ENCODE measurements at regions not wholly inside any gene's neighbourhood (a gene's known extent, or its start where the extent isn't known, plus 50 kb on each side); places are given as distances from the start of the nearest gene placed in this dataset.

DNA sequence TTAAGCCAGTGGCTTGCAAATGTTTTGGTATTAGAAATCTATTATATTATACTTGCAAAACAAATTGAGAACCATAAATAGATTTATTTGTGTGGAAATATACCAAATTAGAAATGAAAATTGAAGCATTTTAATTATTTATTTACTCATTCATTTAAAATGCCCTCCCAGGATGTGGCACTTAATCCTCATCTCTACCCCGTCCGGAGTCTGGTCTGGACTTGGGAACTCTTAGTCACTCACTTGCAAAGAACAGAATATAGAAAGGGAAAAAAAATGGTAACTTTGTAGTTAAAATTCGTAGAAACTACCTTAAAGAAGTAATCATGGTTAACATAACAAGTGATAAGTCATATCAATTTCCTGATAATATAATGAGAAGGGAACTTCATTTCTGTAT, 775.9 kb upstream of the INTU start:
- H3K36me3 Mint-ChIP-seq (ENCODE audit: low read depth) = no peaks in the 10 kb centered on the region
- H3K4me1 Mint-ChIP-seq = no peaks in the 10 kb centered on the region
- H3K27me3 Mint-ChIP-seq (ENCODE audit: low read depth) = no peaks in the 10 kb centered on the region
- H3K4me3 Mint-ChIP-seq = no peak overlapping the region
- peaks cover 6% of the 10 kb centered on the region for H3K9me3 Mint-ChIP-seq
- H3K27ac Mint-ChIP-seq = no peak overlapping the region
- TF ChIP-seq, protein P1, sequence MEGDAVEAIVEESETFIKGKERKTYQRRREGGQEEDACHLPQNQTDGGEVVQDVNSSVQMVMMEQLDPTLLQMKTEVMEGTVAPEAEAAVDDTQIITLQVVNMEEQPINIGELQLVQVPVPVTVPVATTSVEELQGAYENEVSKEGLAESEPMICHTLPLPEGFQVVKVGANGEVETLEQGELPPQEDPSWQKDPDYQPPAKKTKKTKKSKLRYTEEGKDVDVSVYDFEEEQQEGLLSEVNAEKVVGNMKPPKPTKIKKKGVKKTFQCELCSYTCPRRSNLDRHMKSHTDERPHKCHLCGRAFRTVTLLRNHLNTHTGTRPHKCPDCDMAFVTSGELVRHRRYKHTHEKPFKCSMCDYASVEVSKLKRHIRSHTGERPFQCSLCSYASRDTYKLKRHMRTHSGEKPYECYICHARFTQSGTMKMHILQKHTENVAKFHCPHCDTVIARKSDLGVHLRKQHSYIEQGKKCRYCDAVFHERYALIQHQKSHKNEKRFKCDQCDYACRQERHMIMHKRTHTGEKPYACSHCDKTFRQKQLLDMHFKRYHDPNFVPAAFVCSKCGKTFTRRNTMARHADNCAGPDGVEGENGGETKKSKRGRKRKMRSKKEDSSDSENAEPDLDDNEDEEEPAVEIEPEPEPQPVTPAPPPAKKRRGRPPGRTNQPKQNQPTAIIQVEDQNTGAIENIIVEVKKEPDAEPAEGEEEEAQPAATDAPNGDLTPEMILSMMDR (IDR thresholded peaks at IDR 0.05; ENCODE audit: unreplicated experiment in 3 of 3) = no peak

DNA sequence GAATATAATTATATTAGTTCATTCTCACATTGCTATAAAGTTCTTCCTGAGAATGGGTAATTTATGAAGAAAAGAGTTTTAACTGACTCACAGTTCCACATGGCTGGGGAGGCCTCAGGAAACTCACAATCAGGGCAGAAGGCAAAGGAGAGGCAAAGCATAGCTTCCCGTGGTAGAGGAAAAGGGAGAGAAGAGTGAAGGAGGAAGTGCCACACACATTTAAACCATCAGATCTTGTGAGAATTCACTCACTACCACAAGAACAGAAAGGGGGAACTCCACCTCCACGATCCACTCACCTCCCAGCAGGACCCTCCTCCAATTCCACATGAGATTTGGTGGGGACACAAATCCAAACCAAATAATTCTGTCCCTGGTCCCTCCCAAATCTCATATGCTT, 773.4 kb upstream of the INTU start:
- H3K4me3 Mint-ChIP-seq = no peak overlapping the region
- H3K36me3 Mint-ChIP-seq (ENCODE audit: low read depth) = no peaks in the 10 kb centered on the region
- no peak overlapping the region for H3K27ac Mint-ChIP-seq
- H3K9me3 Mint-ChIP-seq = peaks cover 6% of the 10 kb centered on the region
- TF ChIP-seq, protein P1 (IDR thresholded peaks at IDR 0.05; ENCODE audit: unreplicated experiment in 3 of 3) = no peak
- no peaks in the 10 kb centered on the region for H3K4me1 Mint-ChIP-seq
- no peaks in the 10 kb centered on the region for H3K27me3 Mint-ChIP-seq (ENCODE audit: low read depth)

DNA sequence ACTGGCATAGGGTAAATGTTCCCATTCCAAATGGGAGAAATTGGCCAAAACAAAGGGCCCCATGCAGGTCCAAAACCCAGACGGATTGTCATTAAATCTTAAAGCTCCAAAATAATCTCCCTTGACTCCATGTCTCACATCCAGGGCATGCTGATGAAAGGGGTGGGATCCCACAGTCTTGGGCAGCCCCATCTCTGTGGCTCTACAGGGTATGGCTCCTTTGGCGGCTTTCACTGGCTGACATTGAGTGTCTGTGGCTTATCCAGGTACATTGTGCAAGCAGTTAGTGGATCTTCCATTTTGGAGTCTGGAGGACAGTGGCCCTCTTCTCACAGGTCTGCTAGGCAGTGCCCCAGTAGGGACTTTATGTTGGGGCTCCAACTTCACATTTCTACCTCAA, 772.9 kb upstream of the INTU start:
- no peaks in the 10 kb centered on the region for H3K27me3 Mint-ChIP-seq (ENCODE audit: low read depth)
- no peaks in the 10 kb centered on the region for H3K4me1 Mint-ChIP-seq
- H3K27ac Mint-ChIP-seq = no peak overlapping the region
- TF ChIP-seq, protein P1 (IDR thresholded peaks at IDR 0.05; ENCODE audit: unreplicated experiment in 3 of 3) = no peak
- no peak overlapping the region for H3K4me3 Mint-ChIP-seq
- peaks cover 6% of the 10 kb centered on the region for H3K9me3 Mint-ChIP-seq
- H3K36me3 Mint-ChIP-seq (ENCODE audit: low read depth) = no peaks in the 10 kb centered on the region

DNA sequence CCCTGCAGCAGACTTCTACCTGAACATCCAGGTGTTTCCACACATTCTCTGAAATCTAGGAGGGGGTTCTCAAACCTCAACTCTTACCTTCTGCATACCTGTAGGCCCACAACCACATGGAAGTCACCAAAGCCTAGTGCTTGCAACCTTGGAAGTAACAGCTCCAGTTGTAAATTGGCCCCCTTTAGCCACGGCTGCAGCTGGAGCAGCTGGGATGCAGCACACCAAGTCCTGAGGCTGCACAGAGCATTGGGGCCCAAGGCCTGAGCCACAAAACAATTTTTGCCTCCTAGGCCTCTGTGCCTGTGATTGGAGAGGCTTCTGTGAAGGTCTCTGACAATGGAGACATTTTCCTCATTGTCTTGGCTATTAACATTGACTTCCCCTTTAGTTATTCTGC, 772.4 kb upstream of the INTU start:
- Mint-ChIP-seq H3K4me3 (no peak overlapping the region), H3K27me3 (ENCODE audit: low read depth) (no peaks in the 10 kb centered on the region), H3K36me3 (ENCODE audit: low read depth) (no peaks in the 10 kb centered on the region), H3K4me1 (no peaks in the 10 kb centered on the region), H3K9me3 (peaks cover 8% of the 10 kb centered on the region), H3K27ac (no peak overlapping the region)
- TF ChIP-seq, protein P1 (IDR thresholded peaks at IDR 0.05; ENCODE audit: unreplicated experiment in 3 of 3) = no peak

DNA sequence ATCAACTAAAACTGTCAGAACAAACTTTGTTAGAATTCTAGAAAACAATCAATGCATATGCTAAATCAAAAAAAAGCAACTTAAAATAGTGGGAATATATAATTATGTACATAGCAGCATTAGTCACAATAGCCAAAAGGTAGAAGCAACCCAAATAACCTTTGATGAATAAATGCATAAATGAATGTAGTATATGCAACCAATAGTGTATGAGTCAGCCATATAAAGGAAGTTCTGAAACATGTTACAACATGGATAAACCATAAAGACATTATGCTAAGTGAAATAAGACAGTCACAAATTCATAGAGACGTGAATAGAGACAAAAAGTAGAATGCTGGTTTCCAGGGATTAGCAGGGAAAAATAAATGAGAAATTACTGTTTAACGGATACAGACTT, 762.8 kb upstream of the INTU start:
- H3K27ac Mint-ChIP-seq = no peak overlapping the region
- no peaks in the 10 kb centered on the region for H3K36me3 Mint-ChIP-seq (ENCODE audit: low read depth)
- TF ChIP-seq, protein P1 (IDR thresholded peaks at IDR 0.05; ENCODE audit: unreplicated experiment in 3 of 3) = no peak
- no peaks in the 10 kb centered on the region for H3K4me1 Mint-ChIP-seq
- peaks cover 37% of the 10 kb centered on the region for H3K9me3 Mint-ChIP-seq
- no peak overlapping the region for H3K4me3 Mint-ChIP-seq
- H3K27me3 Mint-ChIP-seq (ENCODE audit: low read depth) = no peaks in the 10 kb centered on the region

DNA sequence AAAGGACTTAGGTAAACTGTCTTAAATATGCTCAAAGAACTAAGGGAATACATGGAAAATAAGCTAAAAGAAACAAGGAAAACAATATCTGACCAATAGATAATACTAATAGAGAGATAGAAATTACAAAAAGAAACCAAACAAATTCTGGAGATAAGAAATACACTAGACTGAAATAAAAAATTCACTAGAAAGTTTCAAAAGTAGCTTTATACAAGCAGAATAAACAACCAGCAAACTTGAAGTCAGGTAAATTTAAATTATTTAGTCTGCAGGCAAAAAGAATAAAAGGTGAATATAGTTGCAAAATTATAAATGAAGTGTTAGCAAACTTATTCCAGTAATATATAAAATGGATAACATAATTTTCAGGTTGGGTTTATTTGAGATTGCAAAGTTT, 760.9 kb upstream of the INTU start:
- Mint-ChIP-seq H3K4me1 (no peaks in the 10 kb centered on the region), H3K36me3 (ENCODE audit: low read depth) (no peaks in the 10 kb centered on the region), H3K27ac (no peak overlapping the region), H3K27me3 (ENCODE audit: low read depth) (no peaks in the 10 kb centered on the region), H3K9me3 (peaks cover 31% of the 10 kb centered on the region), H3K4me3 (no peak overlapping the region)
- TF ChIP-seq, protein P1 (IDR thresholded peaks at IDR 0.05; ENCODE audit: unreplicated experiment in 3 of 3) = no peak

Measured in nephron (organoid).